ENCODE measurements at regions not wholly inside any gene's neighbourhood (a gene's known extent, or its start where the extent isn't known, plus 50 kb on each side); places are given as distances from the start of the nearest gene placed in this dataset.

- H3K4me3 ChIP-seq (ENCODE audit: low read length): no peak overlapping the region
- DNase-seq (ENCODE audit: low read depth): peak; percentile 12
- no peak for TF ChIP-seq CTCF (conservative IDR thresholded peaks at IDR 0.05; ENCODE audit: low read length)
Measured at GRCh38 chr5:62720031-62720441, 141.4 kb downstream of the LRRC70 start.

DNA sequence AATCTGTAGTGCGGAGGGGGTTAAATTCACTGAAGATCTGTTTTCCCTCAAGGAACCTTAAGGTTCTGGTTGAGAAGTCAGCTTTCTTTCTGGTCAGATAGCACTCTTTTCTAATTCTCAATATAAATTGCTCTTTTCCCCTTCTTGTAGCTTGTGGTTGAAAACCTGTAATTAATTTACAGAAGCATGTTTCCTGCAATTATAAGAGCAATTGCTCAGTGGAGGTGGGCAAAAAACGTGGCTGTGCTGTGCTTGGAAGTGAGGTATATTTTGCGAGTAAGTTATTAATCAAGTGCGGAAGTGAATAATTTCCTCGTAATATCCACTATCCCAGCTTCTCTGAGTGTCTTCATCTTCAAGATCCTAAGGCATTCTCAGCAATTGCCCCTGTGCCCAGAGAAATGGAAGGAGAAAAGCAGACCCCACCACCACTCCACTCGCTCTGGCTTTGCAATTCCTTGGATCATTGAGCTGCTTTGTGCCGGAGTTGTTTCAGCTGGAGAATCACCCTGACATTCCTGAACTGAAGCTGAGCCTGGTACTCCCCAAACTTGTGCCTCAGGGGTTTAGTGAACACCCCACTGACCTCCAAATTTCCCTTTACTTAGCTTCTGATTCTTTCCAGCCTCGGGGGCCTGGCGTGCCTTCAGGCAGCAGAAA is 140.6 kb downstream of the LRRC70 start:
- TF ChIP-seq CTCF (conservative IDR thresholded peaks at IDR 0.05; ENCODE audit: low read length): no peak
- no peak for DNase-seq (ENCODE audit: low read depth)
- H3K4me3 ChIP-seq (ENCODE audit: low read length): no peak overlapping the region

DNA sequence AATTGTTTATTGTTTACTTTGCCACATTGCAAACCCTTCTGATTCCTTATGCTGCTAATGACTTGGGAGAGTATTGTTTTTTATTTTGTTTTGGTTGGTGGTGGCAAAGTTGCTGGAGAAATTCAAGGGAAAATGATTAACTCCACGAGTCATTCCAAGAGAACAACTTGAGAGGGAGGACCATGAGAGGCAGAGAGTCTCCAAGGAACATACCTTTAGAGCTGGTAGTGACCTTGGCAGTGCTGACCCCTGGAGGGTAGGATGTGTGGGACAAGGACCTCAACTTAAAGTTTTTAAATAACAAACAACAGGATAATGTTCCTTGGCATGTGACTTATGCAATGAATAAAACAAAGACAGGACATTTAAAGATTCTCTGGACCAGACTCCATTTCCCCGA is 139.7 kb downstream of the LRRC70 start:
- H3K4me3 ChIP-seq (ENCODE audit: low read length): no peak overlapping the region
- peak; percentile 1 for DNase-seq (ENCODE audit: low read depth)
- TF ChIP-seq CTCF (conservative IDR thresholded peaks at IDR 0.05; ENCODE audit: low read length): no peak; the same call in 1 of the 2 replicates

- no peak for DNase-seq (ENCODE audit: low read depth)
- TF ChIP-seq CTCF (conservative IDR thresholded peaks at IDR 0.05; ENCODE audit: low read length): no peak
- no peak overlapping the region for H3K4me3 ChIP-seq (ENCODE audit: low read length)
Measured at GRCh38 chr5:62717301-62717933, 138.8 kb downstream of the LRRC70 start.

- no peak for DNase-seq (ENCODE audit: low read depth)
- no peak overlapping the region for H3K4me3 ChIP-seq (ENCODE audit: low read length)
- no peak for TF ChIP-seq CTCF (conservative IDR thresholded peaks at IDR 0.05; ENCODE audit: low read length)
Measured at GRCh38 chr5:62714296-62714695, 135.7 kb downstream of the LRRC70 start.

- no peak for TF ChIP-seq CTCF (conservative IDR thresholded peaks at IDR 0.05; ENCODE audit: low read length)
- H3K4me3 ChIP-seq (ENCODE audit: low read length): no peak overlapping the region
- no peak for DNase-seq (ENCODE audit: low read depth)
Measured at GRCh38 chr5:62708481-62709325, 130.1 kb downstream of the LRRC70 start.

All from AG10803 (cell line).